OCI-LY7 (cell line): ENCODE measurements at regions not wholly inside any gene's neighbourhood (a gene's known extent, or its start where the extent isn't known, plus 50 kb on each side); places are given as distances from the start of the nearest gene placed in this dataset.

ENCODE experiments used
- BruUV-seq: library from RNA; stranded (reverse); fragments of 400-500 nt; replicated peaks from 2 replicates; lab custom pipeline; 2021; lab: Mats Ljungman, UMichigan
- CTCF ChIA-PET: fragments of 300-600 bp; sonication (Branson Sonifier 250); formaldehyde crosslinking; loops from one replicate; lab custom pipeline; 2022; ENCODE audit warnings: antibody characterized with exemption; ENCODE audit not compliant: unreplicated experiment; lab: Charles Lee
- POLR2A ChIA-PET: fragments of 300-600 bp; sonication (Branson Sonifier 250); formaldehyde crosslinking; loops from one replicate; lab custom pipeline; 2022; ENCODE audit warnings: antibody characterized with exemption; lab: Charles Lee
- DNase-seq: peaks from one replicate; pipeline ENCODE4 v3.0.0-alpha.2; 2015; ENCODE audit warnings: low spot score
- H2AFZ ChIP-seq: fragments of 200-600 bp; sonication (generic), shearing (Covaris generic); 2 replicates; pipeline ENCODE4 v1.6.1; 2014; ENCODE audit warnings: mild to moderate bottlenecking, antibody characterized with exemption, low read length, moderate library complexity
- H3K27ac ChIP-seq: fragments of 200-600 bp; sonication (generic); 2 replicates; pipeline ENCODE4 v1.5.1; 2014; ENCODE audit warnings: mixed run types, low read depth, mild to moderate bottlenecking, moderate library complexity, low read length, inconsistent platforms; ENCODE audit not compliant: poor library complexity, severe bottlenecking
- H3K36me3 ChIP-seq: fragments of 200-600 bp; sonication (generic); 2 replicates; pipeline ENCODE4 v1.6.1; 2014; ENCODE audit warnings: mild to moderate bottlenecking, antibody characterized with exemption, low read length, moderate library complexity, mixed read lengths; ENCODE audit not compliant: insufficient read depth
- H3K4me1 ChIP-seq: fragments of 200-600 bp; sonication (generic); 2 replicates; pipeline ENCODE4 v1.5.1; 2014; ENCODE audit warnings: mild to moderate bottlenecking, low read length; ENCODE audit not compliant: insufficient read depth, poor library complexity, severe bottlenecking
- H3K4me2 ChIP-seq: fragments of 200-600 bp; sonication (generic); 2 replicates; pipeline ENCODE4 v1.6.1; 2014; ENCODE audit warnings: mild to moderate bottlenecking, low read length
- H3K4me3 ChIP-seq: fragments of 200-600 bp; sonication (generic); 2 replicates; pipeline ENCODE4 v1.5.1; 2014; ENCODE audit warnings: mild to moderate bottlenecking, low read depth, low read length; ENCODE audit not compliant: poor library complexity, severe bottlenecking
- H3K79me2 ChIP-seq: fragments of 200-600 bp; sonication (generic); 2 replicates; pipeline ENCODE4 v1.6.1; 2016; ENCODE audit warnings: low read depth, mild to moderate bottlenecking, low read length, moderate library complexity, mixed read lengths; ENCODE audit not compliant: insufficient read depth
- H3K9me2 ChIP-seq: fragments of 200-600 bp; sonication (generic); 2 replicates; pipeline ENCODE4 v1.6.1; 2016; ENCODE audit warnings: mild to moderate bottlenecking, low read length, mixed read lengths; ENCODE audit not compliant: insufficient read depth
- H3K9me3 ChIP-seq: fragments of 200-600 bp; sonication (generic); 2 replicates; pipeline ENCODE4 v1.6.1; 2014; ENCODE audit warnings: mild to moderate bottlenecking, mixed run types, low read length, mixed read lengths
- H4K20me1 ChIP-seq: fragments of 200-600 bp; sonication (generic); 2 replicates; pipeline ENCODE4 v1.6.1; 2014; ENCODE audit warnings: mild to moderate bottlenecking, antibody characterized with exemption, low read length, moderate library complexity, mixed read lengths; ENCODE audit not compliant: insufficient read depth
- CTCF ChIP-seq: fragments of 200-600 bp; sonication (generic); conservative IDR thresholded peaks from 2 replicates; pipeline ENCODE4 v1.5.1; 2014; ENCODE audit warnings: mild to moderate bottlenecking, antibody characterized with exemption, low read length, moderate library complexity, mixed read lengths
- EZH2phosphoT487 ChIP-seq: fragments of 200-600 bp; sonication (generic); IDR thresholded peaks from 2 replicates; pipeline ENCODE4 v1.6.1; 2018; ENCODE audit warnings: low read depth, borderline replicate concordance, mild to moderate bottlenecking, mixed run types, antibody characterized with exemption, low read length, moderate library complexity, mixed read lengths
- intact Hi-C: fragments of 100-400 bp; cut with micrococcal nuclease; formaldehyde crosslinking; loops from one replicate; pipeline ENCODE4 v1.10.0; 2022; ENCODE audit not compliant: unreplicated experiment

DNA sequence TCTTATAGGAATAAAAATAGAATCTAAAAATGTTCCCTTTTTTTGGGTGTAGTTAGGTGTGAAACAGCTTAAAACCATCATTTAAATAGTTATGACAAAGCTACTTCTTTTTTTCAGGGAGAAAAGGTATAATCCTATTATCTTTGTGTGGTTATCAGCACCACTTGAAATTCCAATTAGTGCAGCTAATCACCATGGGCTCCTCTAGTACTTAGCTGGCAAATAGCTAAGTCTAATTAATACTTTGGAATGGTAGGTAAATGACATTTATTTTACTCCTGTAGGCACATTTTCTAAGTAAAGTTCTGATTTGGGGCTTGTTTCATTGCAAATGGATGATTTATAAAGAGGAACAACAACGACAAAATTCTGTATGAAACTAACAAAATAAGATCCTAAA is 132.6 kb downstream of the OLFM4 start:
- DNase-seq: no peak
- TF ChIP-seq CTCF: no peak
- TF ChIP-seq EZH2phosphoT487: no peak
- BruUV-seq: no TSS peak
- Histone ChIP-seq H3K9me3 (no peaks in the 10 kb centered on the region), H3K4me3 (no peak overlapping the region), H2AFZ (no peak overlapping the region), H4K20me1 (no peaks in the 10 kb centered on the region), H3K36me3 (no peaks in the 10 kb centered on the region), H3K4me2 (no peak overlapping the region), H3K27ac (no peak overlapping the region), H3K4me1 (no peaks in the 10 kb centered on the region), H3K79me2 (no peaks in the 10 kb centered on the region), H3K9me2 (no peaks in the 10 kb centered on the region)
- CTCF ChIA-PET: no interaction called here
- intact Hi-C loops: no loop called here
- POLR2A ChIA-PET: interaction anchor here (0.5 to 0.6 kb wide), 2 partner anchors 9 to 16 kb away, joined by 3 read pairs; no protein-coding TSS in a partner anchor

DNA sequence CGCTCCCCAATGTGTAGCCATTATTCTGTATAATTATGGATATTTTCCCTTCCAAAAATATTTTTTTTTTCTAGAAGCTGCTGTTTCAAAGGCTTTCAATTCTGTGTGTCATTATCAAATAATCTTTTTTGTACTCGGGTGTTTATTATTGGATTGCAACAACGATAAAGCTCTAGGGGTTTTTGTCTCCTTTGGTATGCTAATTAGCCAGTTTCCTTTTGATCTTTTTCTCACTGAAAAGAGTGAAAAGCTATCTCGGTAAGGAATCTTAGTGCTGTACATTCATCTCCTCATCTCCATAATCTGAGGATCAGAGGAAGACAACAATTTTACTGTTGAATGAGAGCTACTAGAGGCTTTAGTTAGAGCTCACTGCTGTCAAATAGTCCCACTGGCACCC is 136.6 kb downstream of the OLFM4 start:
- no peak overlapping the region for H3K4me3 ChIP-seq
- H3K36me3 ChIP-seq: no peaks in the 10 kb centered on the region
- BruUV-seq: no TSS peak
- no peaks in the 10 kb centered on the region for H3K79me2 ChIP-seq
- H3K9me3 ChIP-seq: no peaks in the 10 kb centered on the region
- no peak for DNase-seq
- no peaks in the 10 kb centered on the region for H4K20me1 ChIP-seq
- ChIA-PET POLR2A (no interaction called here), CTCF (no interaction called here)
- TF ChIP-seq EZH2phosphoT487 (no peak), CTCF (no peak)
- no peaks in the 10 kb centered on the region for H3K9me2 ChIP-seq
- H3K27ac ChIP-seq: no peak overlapping the region
- intact Hi-C loops: no loop called here
- no peak overlapping the region for H3K4me2 ChIP-seq
- H2AFZ ChIP-seq: no peak overlapping the region
- no peaks in the 10 kb centered on the region for H3K4me1 ChIP-seq

- no TSS peak for BruUV-seq
- no peak overlapping the region for H3K4me2 ChIP-seq
- H3K79me2 ChIP-seq: no peaks in the 10 kb centered on the region
- ChIA-PET POLR2A (interaction anchor here (0.9 kb wide), 1 partner anchor 16 kb away, joined by 3 read pairs; no protein-coding TSS in a partner anchor), CTCF (no interaction called here)
- H3K4me3 ChIP-seq: no peak overlapping the region
- no peak for TF ChIP-seq EZH2phosphoT487
- TF ChIP-seq CTCF: no peak
- H2AFZ ChIP-seq: no peak overlapping the region
- H3K9me2 ChIP-seq: no peaks in the 10 kb centered on the region
- no peak overlapping the region for H3K27ac ChIP-seq
- H3K9me3 ChIP-seq: no peaks in the 10 kb centered on the region
- H3K4me1 ChIP-seq: no peaks in the 10 kb centered on the region
- no peak for DNase-seq
- intact Hi-C loops: no loop called here
- no peaks in the 10 kb centered on the region for H3K36me3 ChIP-seq
- H4K20me1 ChIP-seq: no peaks in the 10 kb centered on the region
Measured at GRCh38 chr13:53167561-53167960, 138.9 kb downstream of the OLFM4 start.
